ENCODE measurements at regions not wholly inside any gene's neighbourhood (a gene's known extent, or its start where the extent isn't known, plus 50 kb on each side); places are given as distances from the start of the nearest gene placed in this dataset.

- ChIA-PET POLR2A (ENCODE audit: low non-redundant PET) (no interaction called here), CTCF (no interaction called here)
- DNase-seq (ENCODE audit: low spot score), result no peak
- no peak overlapping the region for H3K27ac ChIP-seq
- no peak for TF ChIP-seq CTCF (conservative IDR thresholded peaks at IDR 0.05; ENCODE audit: low read depth)
These were observed 127.9 kb upstream of the ACVR2A start for GRCh38 chr2:147716906-147717305.

GRCh38 chr2:147715807-147716206, 129.0 kb upstream of the ACVR2A start:
- POLR2A ChIA-PET (ENCODE audit: low non-redundant PET), result interaction anchor here (0.5 kb wide), 1 partner anchor 36 kb away, joined by 4 read pairs; no protein-coding TSS in a partner anchor
- no peak overlapping the region for H3K27ac ChIP-seq
- CTCF ChIA-PET, result no interaction called here
- TF ChIP-seq CTCF (conservative IDR thresholded peaks at IDR 0.05; ENCODE audit: low read depth), result no peak
- no peak for DNase-seq (ENCODE audit: low spot score)

- no peak for TF ChIP-seq CTCF (conservative IDR thresholded peaks at IDR 0.05; ENCODE audit: low read depth)
These were observed 130.2 kb upstream of the ACVR2A start for GRCh38 chr2:147714582-147714981.

GRCh38 chr2:147713349-147713748, 131.5 kb upstream of the ACVR2A start:
- ChIA-PET CTCF (no interaction called here), POLR2A (ENCODE audit: low non-redundant PET) (no interaction called here)
- DNase-seq (ENCODE audit: low spot score), result no peak
- TF ChIP-seq CTCF (conservative IDR thresholded peaks at IDR 0.05; ENCODE audit: low read depth), result no peak
- H3K27ac ChIP-seq, result no peak overlapping the region

More at GRCh38 chr2:147714582-147714981, 130.2 kb upstream of the ACVR2A start:
- no peak overlapping the region for H3K27ac ChIP-seq
- ChIA-PET CTCF (no interaction called here), POLR2A (ENCODE audit: low non-redundant PET) (no interaction called here)
- no peak for DNase-seq (ENCODE audit: low spot score)

- TF ChIP-seq CTCF (conservative IDR thresholded peaks at IDR 0.05; ENCODE audit: low read depth), result no peak
- ChIA-PET CTCF (no interaction called here), POLR2A (ENCODE audit: low non-redundant PET) (no interaction called here)
- no peak for DNase-seq (ENCODE audit: low spot score)
- no peak overlapping the region for H3K27ac ChIP-seq
These were observed 132.8 kb upstream of the ACVR2A start for GRCh38 chr2:147712051-147712450.

- ChIA-PET CTCF (no interaction called here), POLR2A (ENCODE audit: low non-redundant PET) (no interaction called here)
- TF ChIP-seq CTCF (conservative IDR thresholded peaks at IDR 0.05; ENCODE audit: low read depth), result no peak
- no peak for DNase-seq (ENCODE audit: low spot score)
- H3K27ac ChIP-seq, result no peak overlapping the region
These were observed 133.8 kb upstream of the ACVR2A start for GRCh38 chr2:147711031-147711430.

- CTCF ChIA-PET, result interaction anchor here (0.7 kb wide), 1 partner anchor 1650 kb away, joined by 5 read pairs; no protein-coding TSS in a partner anchor
- no peak for DNase-seq (ENCODE audit: low spot score)
- no peak overlapping the region for H3K27ac ChIP-seq
- POLR2A ChIA-PET (ENCODE audit: low non-redundant PET), result no interaction called here
- TF ChIP-seq CTCF (conservative IDR thresholded peaks at IDR 0.05; ENCODE audit: low read depth), result no peak
These were observed 135.2 kb upstream of the ACVR2A start for GRCh38 chr2:147709655-147710054.
